LNCaP clone FGC (cell line): ENCODE measurements at regions not wholly inside any gene's neighbourhood (a gene's known extent, or its start where the extent isn't known, plus 50 kb on each side); places are given as distances from the start of the nearest gene placed in this dataset.

ENCODE experiments used
- DNase-seq: peaks from one replicate; pipeline ENCODE4 v3.0.0-alpha.2; 2011; ENCODE audit warnings: low read depth
- H3K4me3 ChIP-seq: 2 replicates; pipeline ENCODE4 v1.5.1; 2011; ENCODE audit warnings: mild to moderate bottlenecking, low read depth, low read length, control low read depth
- TF ChIP-seq, protein P1 (sequence below): IDR thresholded peaks from 2 replicates; pipeline ENCODE4 v1.5.1; 2012; ENCODE audit warnings: mild to moderate bottlenecking; ENCODE audit not compliant: control insufficient read depth, insufficient read depth; ENCODE audit errors: extremely low read depth

GRCh38 chr2:12818416-12819102 lies 101.8 kb downstream of the TRIB2 start:
- DNase-seq, result no peak
- TF ChIP-seq, protein P1, sequence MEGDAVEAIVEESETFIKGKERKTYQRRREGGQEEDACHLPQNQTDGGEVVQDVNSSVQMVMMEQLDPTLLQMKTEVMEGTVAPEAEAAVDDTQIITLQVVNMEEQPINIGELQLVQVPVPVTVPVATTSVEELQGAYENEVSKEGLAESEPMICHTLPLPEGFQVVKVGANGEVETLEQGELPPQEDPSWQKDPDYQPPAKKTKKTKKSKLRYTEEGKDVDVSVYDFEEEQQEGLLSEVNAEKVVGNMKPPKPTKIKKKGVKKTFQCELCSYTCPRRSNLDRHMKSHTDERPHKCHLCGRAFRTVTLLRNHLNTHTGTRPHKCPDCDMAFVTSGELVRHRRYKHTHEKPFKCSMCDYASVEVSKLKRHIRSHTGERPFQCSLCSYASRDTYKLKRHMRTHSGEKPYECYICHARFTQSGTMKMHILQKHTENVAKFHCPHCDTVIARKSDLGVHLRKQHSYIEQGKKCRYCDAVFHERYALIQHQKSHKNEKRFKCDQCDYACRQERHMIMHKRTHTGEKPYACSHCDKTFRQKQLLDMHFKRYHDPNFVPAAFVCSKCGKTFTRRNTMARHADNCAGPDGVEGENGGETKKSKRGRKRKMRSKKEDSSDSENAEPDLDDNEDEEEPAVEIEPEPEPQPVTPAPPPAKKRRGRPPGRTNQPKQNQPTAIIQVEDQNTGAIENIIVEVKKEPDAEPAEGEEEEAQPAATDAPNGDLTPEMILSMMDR, result no peak
- no peak overlapping the region for H3K4me3 ChIP-seq

DNA sequence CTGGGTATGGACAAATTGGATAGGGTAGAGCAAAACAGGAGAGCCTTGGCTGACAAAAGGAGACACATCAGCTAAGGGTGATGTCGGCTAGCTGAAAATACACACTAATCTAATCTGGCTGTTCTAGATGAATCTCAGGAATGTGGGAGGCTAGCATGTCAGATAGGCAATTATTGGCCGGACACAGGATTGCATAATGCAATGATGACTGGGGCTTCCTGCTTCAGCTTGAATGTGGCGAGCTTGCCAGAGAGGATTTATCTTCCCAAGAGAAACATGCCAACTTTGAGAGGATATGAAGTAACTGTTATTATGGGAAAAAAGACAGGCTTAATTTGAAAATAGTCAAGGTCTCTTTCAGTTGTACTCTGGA lies 102.4 kb downstream of the TRIB2 start:
- TF ChIP-seq, protein P1, result no peak
- no peak overlapping the region for H3K4me3 ChIP-seq
- no peak for DNase-seq

- TF ChIP-seq, protein P1, result no peak
- no peak for DNase-seq
- H3K4me3 ChIP-seq, result no peak overlapping the region
Measured at GRCh38 chr2:12819721-12820120, 103.0 kb downstream of the TRIB2 start.

GRCh38 chr2:12821656-12822055 lies 104.9 kb downstream of the TRIB2 start:
- no peak overlapping the region for H3K4me3 ChIP-seq
- TF ChIP-seq, protein P1, result no peak
- DNase-seq, result no peak

- TF ChIP-seq, protein P1, result no peak
- no peak for DNase-seq
- H3K4me3 ChIP-seq, result no peak overlapping the region
Measured at GRCh38 chr2:12824351-12824777, 107.6 kb downstream of the TRIB2 start.

- H3K4me3 ChIP-seq, result no peak overlapping the region
- TF ChIP-seq, protein P1, result no peak
- no peak for DNase-seq
Measured at GRCh38 chr2:12824778-12825379, 108.1 kb downstream of the TRIB2 start.

DNA sequence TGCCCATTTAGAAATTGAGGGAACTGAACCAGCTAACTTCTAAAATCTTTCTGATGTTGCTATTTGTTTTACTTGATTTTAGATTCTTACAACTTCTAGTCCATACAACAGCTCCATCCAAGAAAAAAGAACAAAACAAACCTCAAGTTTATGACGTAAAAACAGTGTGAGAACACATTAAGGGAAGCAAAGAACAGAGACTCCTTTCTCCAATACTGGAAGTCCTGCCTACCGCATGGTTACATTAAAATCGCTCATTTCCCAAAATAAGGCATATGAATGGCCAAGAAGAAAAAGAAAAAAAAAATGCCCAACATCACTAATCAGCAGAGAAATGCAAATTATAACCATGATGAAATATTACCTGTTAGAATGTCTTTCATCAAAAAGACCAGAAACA lies 110.0 kb downstream of the TRIB2 start:
- no peak for DNase-seq
- TF ChIP-seq, protein P1, result no peak
- no peak overlapping the region for H3K4me3 ChIP-seq
